Stimulated activated CD8-positive, alpha-beta memory T cell treated with anti-CD3 and anti-CD28 coated beads, Interleukin-7, amount 100 ng/mL, for 48 hours (primary cell): ENCODE measurements at regions not wholly inside any gene's neighbourhood (a gene's known extent, or its start where the extent isn't known, plus 50 kb on each side); places are given as distances from the start of the nearest gene placed in this dataset.
"Not testable (repeated sequence)": the region's sequence is repeated elsewhere in the genome, so short reads cannot be mapped to it uniquely, and the experiment has no call there.

ENCODE experiments used
- DNase-seq, 2 donors: peaks; one replicate each; pipeline ENCODE4 v3.0.0-alpha.2; 2020; ENCODE audit warnings: low read depth in 1 of 2; ENCODE audit errors: extremely low read depth in 1 of 2

- no peak for DNase-seq
These were observed 134.5 kb downstream of the PPP1R3A start for GRCh38 chr7:113784316-113784715.

DNA sequence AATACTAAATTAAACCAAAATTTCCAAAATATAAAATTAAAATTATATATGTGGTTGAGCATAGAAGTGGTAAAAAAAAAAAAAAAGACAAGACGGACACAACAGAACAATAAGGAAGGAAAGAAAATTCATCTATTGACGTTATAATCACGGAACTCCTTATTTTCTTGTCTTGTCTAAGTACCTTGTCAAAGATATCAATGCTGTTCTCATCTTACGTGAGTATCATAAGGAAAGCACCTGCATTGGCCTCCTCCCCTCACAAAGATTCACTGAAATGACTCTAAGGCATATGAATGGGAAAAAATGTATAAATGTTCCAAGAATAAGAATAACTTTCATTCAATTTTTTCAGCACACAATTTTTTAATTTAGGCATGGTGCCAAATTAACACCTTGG lies 135.4 kb downstream of the PPP1R3A start:
- DNase-seq: no peak

GRCh38 chr7:113775804-113776203 lies 143.0 kb downstream of the PPP1R3A start:
- no peak for DNase-seq

- DNase-seq: no peak
These were observed 143.4 kb downstream of the PPP1R3A start for GRCh38 chr7:113775401-113775800.

DNA sequence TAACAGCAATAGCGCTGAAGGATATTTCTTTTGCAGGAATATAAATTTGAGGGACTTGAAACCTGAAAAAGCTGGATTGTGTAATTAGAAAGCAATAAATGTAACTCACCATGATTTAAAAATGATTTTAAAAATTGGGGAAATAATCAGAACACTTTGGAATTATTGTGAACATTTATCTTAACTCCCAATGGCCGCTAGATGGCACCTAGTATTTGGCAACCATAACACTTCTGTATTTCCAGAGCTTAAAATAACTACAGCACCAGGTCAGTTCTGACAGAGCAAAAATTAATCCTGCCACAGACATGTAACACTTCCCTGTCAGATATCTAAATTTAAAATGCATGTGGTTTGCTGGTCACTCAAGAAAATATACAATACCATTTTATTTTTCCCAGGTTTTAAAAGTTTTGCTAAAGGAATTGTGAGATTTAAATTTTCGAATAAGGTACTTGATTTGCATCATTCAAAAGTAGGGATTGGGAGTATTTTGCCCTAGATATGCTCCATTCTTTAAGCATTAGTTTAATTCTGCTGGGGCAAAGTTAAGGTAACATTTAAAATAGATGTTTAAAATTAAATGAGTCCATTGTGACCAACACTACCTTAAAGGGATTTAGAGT lies 144.5 kb downstream of the PPP1R3A start:
- no peak for DNase-seq

- DNase-seq: no peak
These were observed 148.6 kb downstream of the PPP1R3A start for GRCh38 chr7:113770146-113770738.

- DNase-seq: no peak
These were observed 150.4 kb downstream of the PPP1R3A start for GRCh38 chr7:113768387-113768786.

- DNase-seq: no peak
These were observed 154.3 kb downstream of the PPP1R3A start for GRCh38 chr7:113764401-113765035.

GRCh38 chr7:113763226-113763625 lies 155.6 kb downstream of the PPP1R3A start:
- DNase-seq: no peak

GRCh38 chr7:113756250-113756649 lies 162.6 kb downstream of the PPP1R3A start:
- DNase-seq: no peak

- no peak for DNase-seq
These were observed 166.1 kb downstream of the PPP1R3A start for GRCh38 chr7:113752689-113753088.

DNA sequence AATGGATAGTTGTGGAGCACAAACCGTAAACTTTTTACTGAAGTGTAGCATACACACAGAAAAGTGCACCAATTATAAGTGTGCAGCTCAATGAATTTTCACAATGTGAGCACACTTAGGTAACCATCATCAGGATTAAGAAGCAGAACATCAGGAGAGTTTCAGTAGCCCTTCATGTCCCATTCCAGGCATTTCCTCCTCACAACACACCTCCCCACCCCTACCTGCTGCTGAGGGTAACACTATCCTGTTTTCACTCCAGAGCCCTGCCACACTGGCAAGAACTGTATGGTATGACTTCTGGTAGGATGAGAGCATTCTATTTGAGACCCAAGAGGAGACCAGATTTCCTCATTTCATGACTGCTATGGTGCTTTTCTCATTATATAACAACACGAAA lies 166.5 kb downstream of the PPP1R3A start:
- no peak for DNase-seq

GRCh38 chr7:113751547-113751946 lies 167.3 kb downstream of the PPP1R3A start:
- no peak for DNase-seq

DNA sequence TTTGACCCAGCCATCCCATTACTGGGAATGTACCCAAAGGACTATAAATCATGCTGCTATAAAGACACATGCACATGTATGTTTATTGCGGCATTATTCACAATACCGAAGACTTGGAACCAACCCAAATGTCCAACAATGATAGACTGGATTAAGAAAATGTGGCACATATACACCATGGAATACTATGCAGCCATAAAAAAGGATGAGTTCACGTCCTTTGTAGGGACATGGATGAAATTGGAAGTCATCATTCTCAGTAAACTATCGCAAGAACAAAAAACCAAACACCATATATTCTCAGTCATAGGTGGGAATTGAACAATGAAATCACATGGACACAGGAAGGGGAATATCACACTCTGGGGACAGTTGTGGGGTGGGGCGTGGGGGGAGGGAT lies 170.4 kb downstream of the PPP1R3A start:
- not testable (repeated sequence) for DNase-seq

GRCh38 chr7:113742946-113743431 lies 175.8 kb downstream of the PPP1R3A start:
- not testable (repeated sequence) for DNase-seq

DNA sequence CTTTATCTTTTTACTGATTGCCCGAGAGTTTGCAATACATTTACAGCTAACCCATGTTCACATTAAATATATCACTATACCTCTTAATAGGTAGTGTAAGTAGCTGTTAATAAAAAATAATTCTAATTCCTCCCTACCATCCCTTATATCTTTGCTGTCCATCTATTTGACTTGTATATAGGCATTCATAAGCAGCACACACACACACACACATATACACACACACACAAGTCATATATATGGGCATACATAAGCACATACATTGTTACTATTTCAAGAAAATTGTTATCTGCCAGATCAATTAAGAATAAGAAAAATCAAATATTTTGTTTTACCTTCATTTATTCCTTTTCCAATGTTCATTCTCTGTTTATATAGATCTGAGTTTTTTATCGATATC lies 176.4 kb downstream of the PPP1R3A start:
- DNase-seq: no peak

DNA sequence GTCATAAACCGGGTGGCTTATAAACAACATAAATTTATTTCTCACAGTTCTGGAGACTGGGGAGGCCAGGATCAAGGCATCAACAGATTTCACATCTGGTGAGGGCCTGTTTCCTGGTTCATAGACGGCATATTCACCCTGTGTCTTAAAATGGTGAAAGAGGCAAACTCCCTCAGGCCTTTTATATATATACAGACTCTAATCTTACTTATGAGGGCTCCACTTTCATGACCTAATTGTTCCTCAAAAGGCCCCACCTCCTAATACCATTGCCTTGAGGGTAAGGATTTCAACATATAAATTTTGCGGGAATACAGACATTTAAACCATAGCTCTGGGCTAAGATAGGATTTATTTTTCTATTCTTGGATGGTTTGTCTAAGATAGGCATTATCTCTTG lies 187.2 kb downstream of the PPP1R3A start:
- DNase-seq: no peak

DNA sequence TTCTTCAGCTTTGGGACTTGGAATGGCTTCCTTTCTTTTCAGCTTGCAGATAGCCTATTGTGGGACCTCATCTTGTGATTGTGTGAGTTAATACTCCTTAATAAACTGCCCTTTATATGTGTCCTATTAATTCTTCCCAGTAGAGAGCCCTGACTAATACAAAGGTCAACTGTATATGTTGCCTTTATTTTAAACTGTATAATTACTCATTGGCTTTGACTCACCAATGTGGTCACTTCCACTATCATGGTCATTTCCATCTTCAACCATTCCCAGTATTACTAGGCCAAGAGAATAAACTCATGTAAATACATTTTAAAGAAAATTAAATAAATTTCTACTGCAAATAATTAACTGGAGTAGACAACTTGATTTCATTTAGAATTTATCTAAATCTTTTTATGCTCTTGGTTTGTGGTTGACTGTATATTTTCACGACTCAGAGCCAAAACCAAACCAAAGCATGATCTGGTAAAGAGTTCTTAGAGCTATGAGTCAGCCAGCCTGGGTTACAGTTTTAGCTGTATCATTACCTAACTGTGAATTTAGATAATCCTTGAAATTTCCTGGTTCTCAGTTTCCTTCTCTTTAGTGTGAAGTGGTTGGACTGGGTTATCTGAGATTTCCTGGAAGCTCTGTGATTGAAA lies 188.4 kb downstream of the PPP1R3A start:
- DNase-seq: no peak

- DNase-seq: no peak
These were observed 191.3 kb downstream of the PPP1R3A start for GRCh38 chr7:113727486-113727885.

DNA sequence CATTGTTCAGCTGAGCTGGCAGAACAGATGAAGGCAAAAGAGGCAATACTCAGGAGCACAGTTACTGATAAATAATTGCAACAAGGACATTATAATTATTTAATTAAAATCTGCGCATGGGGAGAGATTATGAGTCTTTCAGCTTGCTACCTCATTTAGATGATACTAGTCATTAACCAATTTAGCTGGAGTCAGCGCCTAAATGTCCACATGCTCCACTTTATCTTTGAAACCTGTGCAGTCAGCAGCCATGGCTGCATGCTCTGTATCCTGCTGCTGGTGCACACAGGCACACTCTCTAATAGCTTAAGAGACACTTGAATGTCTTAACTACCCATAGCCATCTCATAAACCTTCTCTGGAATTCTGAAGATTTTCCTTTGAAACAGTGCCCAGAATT lies 196.8 kb downstream of the PPP1R3A start:
- no peak for DNase-seq

DNA sequence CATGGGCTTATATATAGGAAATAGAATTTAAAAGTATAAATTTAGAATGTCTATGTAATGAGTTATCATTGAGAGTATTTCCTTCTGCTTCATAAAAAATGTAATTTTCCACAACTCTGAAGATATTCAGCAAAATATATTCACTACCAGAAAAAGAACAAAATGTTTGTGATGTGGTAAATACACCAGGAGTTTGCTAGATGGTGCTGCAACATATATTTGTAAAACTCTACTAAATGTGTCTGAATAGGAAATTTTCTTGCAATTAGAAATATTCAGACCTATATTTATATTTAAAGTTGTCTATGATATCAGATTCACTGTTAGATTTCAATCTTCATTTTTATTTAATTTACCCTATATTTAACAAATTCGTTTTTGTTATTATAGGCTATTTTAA lies 201.1 kb downstream of the PPP1R3A start:
- no peak for DNase-seq
